GM18519 (cell line): ENCODE measurements at regions not wholly inside any gene's neighbourhood (a gene's known extent, or its start where the extent isn't known, plus 50 kb on each side); places are given as distances from the start of the nearest gene placed in this dataset.

ENCODE experiments used
- ATAC-seq: cut with Tn5 transposase; IDR thresholded peaks from one replicate; pipeline ENCODE4 v1.9.1; 2021; ENCODE audit warnings: mild to moderate bottlenecking, moderate library complexity; ENCODE audit not compliant: unreplicated experiment, low FRiP score

GRCh38 chr1:98487620-98488019 is 173.9 kb upstream of the SNX7 start:
- no peak for ATAC-seq

- no peak for ATAC-seq
Measured at GRCh38 chr1:98482611-98483010, 178.9 kb upstream of the SNX7 start.

- ATAC-seq, result no peak
Measured at GRCh38 chr1:98480271-98480670, 181.2 kb upstream of the SNX7 start.

GRCh38 chr1:98478121-98478520 is 183.4 kb upstream of the SNX7 start:
- ATAC-seq, result no peak

GRCh38 chr1:98472878-98473277 is 188.6 kb upstream of the SNX7 start:
- ATAC-seq, result no peak

- no peak for ATAC-seq
Measured at GRCh38 chr1:98471633-98472032, 189.9 kb upstream of the SNX7 start.

GRCh38 chr1:98468111-98468717 is 193.3 kb upstream of the SNX7 start:
- ATAC-seq, result no peak

- no peak for ATAC-seq
Measured at GRCh38 chr1:98467586-98467985, 193.9 kb upstream of the SNX7 start.

- no peak for ATAC-seq
Measured at GRCh38 chr1:98467122-98467521, 194.4 kb upstream of the SNX7 start.

- no peak for ATAC-seq
Measured at GRCh38 chr1:98461873-98462385, 199.6 kb upstream of the SNX7 start.

- no peak for ATAC-seq
Measured at GRCh38 chr1:98460136-98460535, 201.4 kb upstream of the SNX7 start.

- ATAC-seq, result no peak
Measured at GRCh38 chr1:98459486-98459870, 202.0 kb upstream of the SNX7 start.

- ATAC-seq, result no peak
Measured at GRCh38 chr1:98458511-98459485, 202.7 kb upstream of the SNX7 start.

- no peak for ATAC-seq
Measured at GRCh38 chr1:98457248-98457647, 204.3 kb upstream of the SNX7 start.

GRCh38 chr1:98454666-98455065 is 206.9 kb upstream of the SNX7 start:
- no peak for ATAC-seq

- no peak for ATAC-seq
Measured at GRCh38 chr1:98453066-98453465, 208.5 kb upstream of the SNX7 start.

- ATAC-seq, result no peak
Measured at GRCh38 chr1:98452162-98452561, 209.4 kb upstream of the SNX7 start.

GRCh38 chr1:98441281-98441680 is 220.2 kb upstream of the SNX7 start:
- ATAC-seq, result no peak

- no peak for ATAC-seq
Measured at GRCh38 chr1:98439471-98439870, 222.1 kb upstream of the SNX7 start.

- no peak for ATAC-seq
Measured at GRCh38 chr1:98437540-98437939, 224.0 kb upstream of the SNX7 start.

GRCh38 chr1:98437011-98437410 is 224.5 kb upstream of the SNX7 start:
- ATAC-seq, result no peak

GRCh38 chr1:98429965-98430443 is 231.5 kb upstream of the SNX7 start:
- no peak for ATAC-seq
